Neural cell (in vitro differentiated cells): ENCODE measurements at regions not wholly inside any gene's neighbourhood (a gene's known extent, or its start where the extent isn't known, plus 50 kb on each side); places are given as distances from the start of the nearest gene placed in this dataset.

Experiments used
- H2AFZ ChIP-seq: fragments of 200-600, 300-800 bp; sonication (generic), shearing (Covaris generic); 2 replicates; pipeline ENCODE4 v1.6.0; 2014; ENCODE audit warnings: low read depth, mild to moderate bottlenecking, antibody characterized with exemption, low read length, moderate library complexity
- H3F3A ChIP-seq: fragments of 200-600 bp; shearing (Covaris generic); 2 replicates; pipeline ENCODE4 v1.6.1; 2016; ENCODE audit warnings: mild to moderate bottlenecking, moderate library complexity, mixed read lengths, antibody characterized with exemption, low read length; ENCODE audit not compliant: insufficient read depth, poor library complexity, severe bottlenecking
- H3K27ac ChIP-seq: fragments of 200-600, 300-800 bp; sonication (generic), shearing (Covaris generic); 2 replicates; pipeline ENCODE4 v1.5.1; 2014; ENCODE audit warnings: mild to moderate bottlenecking, low read length, moderate library complexity
- H3K27me3 ChIP-seq: fragments of 300-800, 200-600 bp; sonication (generic), shearing (Covaris generic); 2 replicates; pipeline ENCODE4 v1.6.0; 2014; ENCODE audit warnings: mild to moderate bottlenecking, low read depth, low read length, moderate library complexity; ENCODE audit not compliant: insufficient read depth
- H3K36me3 ChIP-seq: fragments of 300-800, 200-600 bp; sonication (generic), shearing (Covaris generic); 2 replicates; pipeline ENCODE4 v1.5.1; 2014; ENCODE audit warnings: mild to moderate bottlenecking, antibody characterized with exemption, low read length, moderate library complexity; ENCODE audit not compliant: insufficient read depth
- H3K4me2 ChIP-seq: fragments of 300-800, 200-600 bp; sonication (generic), shearing (Covaris generic); 2 replicates; pipeline ENCODE4 v1.6.0; 2014; ENCODE audit warnings: mild to moderate bottlenecking, low read length
- H3K4me3 ChIP-seq: fragments of 300-800, 200-600 bp; sonication (generic), shearing (Covaris generic); 2 replicates; pipeline ENCODE4 v1.5.1; 2014; ENCODE audit warnings: mild to moderate bottlenecking, low read length, moderate library complexity
- H3K79me2 ChIP-seq: fragments of 200-600 bp; shearing (Covaris generic); replicated peaks from 2 replicates; pipeline ENCODE4 v1.6.0; 2014; ENCODE audit warnings: mild to moderate bottlenecking, low read length, moderate library complexity; ENCODE audit not compliant: insufficient read depth
- H3K9ac ChIP-seq: fragments of 300-800, 200-600 bp; sonication (generic), shearing (Covaris generic); 2 replicates; pipeline ENCODE4 v1.6.1; 2016; ENCODE audit warnings: mild to moderate bottlenecking, low read length, mixed read lengths
- H3K9me2 ChIP-seq: fragments of 200-600 bp; shearing (Covaris generic); 2 replicates; pipeline ENCODE4 v1.6.1; 2016; ENCODE audit warnings: mild to moderate bottlenecking, low read length, mixed read lengths; ENCODE audit not compliant: insufficient read depth
- H3K9me3 ChIP-seq: fragments of 200-600, 300-800 bp; sonication (generic), shearing (Covaris generic); 2 replicates; pipeline ENCODE4 v1.6.1; 2016; ENCODE audit warnings: mild to moderate bottlenecking, mixed run types, low read length, moderate library complexity, mixed read lengths
- H4K20me1 ChIP-seq: fragments of 200-600 bp; shearing (Covaris generic); 2 replicates; pipeline ENCODE4 v1.6.1; 2016; ENCODE audit warnings: mild to moderate bottlenecking, mixed run types; ENCODE audit not compliant: insufficient read depth
- EP300 ChIP-seq: fragments of 450-650 bp; conservative IDR thresholded peaks from 2 replicates; pipeline ENCODE4 v1.6.1; 2014; ENCODE audit warnings: antibody characterized with exemption, mild to moderate bottlenecking, moderate library complexity; ENCODE audit not compliant: poor library complexity, severe bottlenecking
- EZH2 ChIP-seq: fragments of 200-600, 300-800 bp; shearing (Covaris generic), sonication (generic); IDR thresholded peaks from 2 replicates; pipeline ENCODE4 v1.6.1; 2014; ENCODE audit warnings: antibody characterized with exemption, low read length, borderline replicate concordance, mild to moderate bottlenecking; ENCODE audit not compliant: insufficient read depth, poor library complexity, severe bottlenecking
- MXI1 ChIP-seq: fragments of 450-650 bp; conservative IDR thresholded peaks from 2 replicates; pipeline ENCODE4 v1.6.1; 2014; ENCODE audit warnings: antibody characterized with exemption, mild to moderate bottlenecking; ENCODE audit not compliant: poor library complexity, severe bottlenecking
- POLR2AphosphoS5 ChIP-seq: IDR thresholded peaks from 2 replicates; pipeline ENCODE4 v1.6.1; 2012
- RAD21 ChIP-seq: fragments of 450-650 bp; conservative IDR thresholded peaks from 2 replicates; pipeline ENCODE4 v1.6.1; 2014; ENCODE audit warnings: antibody characterized with exemption, mild to moderate bottlenecking, moderate library complexity
- SMC3 ChIP-seq: fragments of 450-650 bp; conservative IDR thresholded peaks from 2 replicates; pipeline ENCODE4 v1.6.1; 2014; ENCODE audit warnings: antibody characterized with exemption, mild to moderate bottlenecking, moderate library complexity; ENCODE audit not compliant: poor library complexity
- TAF1 ChIP-seq: IDR thresholded peaks from 2 replicates; pipeline ENCODE4 v1.6.1; 2012; ENCODE audit warnings: low read depth
- TF ChIP-seq, protein P1 (sequence below): IDR thresholded peaks from 2 replicates; pipeline ENCODE4 v1.6.1; 2012; ENCODE audit warnings: borderline replicate concordance
- TF ChIP-seq, protein P2 (sequence below): fragments of 450-650 bp; IDR thresholded peaks from 2 replicates; pipeline ENCODE4 v1.5.1; 2014; ENCODE audit warnings: antibody characterized with exemption, mild to moderate bottlenecking, moderate library complexity; ENCODE audit not compliant: poor library complexity, severe bottlenecking

DNA sequence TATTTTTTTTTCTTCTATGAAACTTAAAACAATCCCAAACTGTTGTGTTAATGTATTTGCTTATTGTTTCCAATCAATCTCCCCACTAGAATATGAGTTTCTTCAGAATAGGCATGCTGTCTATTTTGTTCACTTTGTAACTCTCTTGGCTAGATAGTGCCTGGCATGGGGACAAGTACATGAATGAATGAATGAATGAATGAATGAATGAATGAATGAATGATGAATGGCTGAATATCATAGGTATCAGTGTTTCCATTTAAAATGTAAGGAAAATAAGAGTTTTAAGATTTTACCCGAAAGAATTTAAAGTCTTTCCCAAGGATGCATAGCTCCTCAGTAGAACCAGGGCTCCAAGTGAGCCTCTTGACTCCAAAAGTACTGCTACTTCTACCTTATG, 294.9 kb upstream of the GADL1 start:
- Histone ChIP-seq H4K20me1 (no peaks in the 10 kb centered on the region), H3F3A (no peaks in the 10 kb centered on the region), H3K9me3 (no peaks in the 10 kb centered on the region), H2AFZ (no peak overlapping the region), H3K9ac (no peak overlapping the region), H3K9me2 (no peaks in the 10 kb centered on the region), H3K27ac (no peak overlapping the region), H3K4me3 (no peak overlapping the region), H3K4me2 (no peak overlapping the region), H3K36me3 (no peaks in the 10 kb centered on the region), H3K27me3 (no peaks in the 10 kb centered on the region), H3K79me2 (no peaks in the 10 kb centered on the region)
- TF ChIP-seq SMC3, result no peak
- TF ChIP-seq MXI1, result no peak
- no peak for TF ChIP-seq RAD21
- TF ChIP-seq POLR2AphosphoS5, result no peak
- TF ChIP-seq, protein P1, sequence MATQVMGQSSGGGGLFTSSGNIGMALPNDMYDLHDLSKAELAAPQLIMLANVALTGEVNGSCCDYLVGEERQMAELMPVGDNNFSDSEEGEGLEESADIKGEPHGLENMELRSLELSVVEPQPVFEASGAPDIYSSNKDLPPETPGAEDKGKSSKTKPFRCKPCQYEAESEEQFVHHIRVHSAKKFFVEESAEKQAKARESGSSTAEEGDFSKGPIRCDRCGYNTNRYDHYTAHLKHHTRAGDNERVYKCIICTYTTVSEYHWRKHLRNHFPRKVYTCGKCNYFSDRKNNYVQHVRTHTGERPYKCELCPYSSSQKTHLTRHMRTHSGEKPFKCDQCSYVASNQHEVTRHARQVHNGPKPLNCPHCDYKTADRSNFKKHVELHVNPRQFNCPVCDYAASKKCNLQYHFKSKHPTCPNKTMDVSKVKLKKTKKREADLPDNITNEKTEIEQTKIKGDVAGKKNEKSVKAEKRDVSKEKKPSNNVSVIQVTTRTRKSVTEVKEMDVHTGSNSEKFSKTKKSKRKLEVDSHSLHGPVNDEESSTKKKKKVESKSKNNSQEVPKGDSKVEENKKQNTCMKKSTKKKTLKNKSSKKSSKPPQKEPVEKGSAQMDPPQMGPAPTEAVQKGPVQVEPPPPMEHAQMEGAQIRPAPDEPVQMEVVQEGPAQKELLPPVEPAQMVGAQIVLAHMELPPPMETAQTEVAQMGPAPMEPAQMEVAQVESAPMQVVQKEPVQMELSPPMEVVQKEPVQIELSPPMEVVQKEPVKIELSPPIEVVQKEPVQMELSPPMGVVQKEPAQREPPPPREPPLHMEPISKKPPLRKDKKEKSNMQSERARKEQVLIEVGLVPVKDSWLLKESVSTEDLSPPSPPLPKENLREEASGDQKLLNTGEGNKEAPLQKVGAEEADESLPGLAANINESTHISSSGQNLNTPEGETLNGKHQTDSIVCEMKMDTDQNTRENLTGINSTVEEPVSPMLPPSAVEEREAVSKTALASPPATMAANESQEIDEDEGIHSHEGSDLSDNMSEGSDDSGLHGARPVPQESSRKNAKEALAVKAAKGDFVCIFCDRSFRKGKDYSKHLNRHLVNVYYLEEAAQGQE, result no peak
- no peak for TF ChIP-seq EZH2
- no peak for TF ChIP-seq EP300
- TF ChIP-seq TAF1, result no peak
- TF ChIP-seq, protein P2, sequence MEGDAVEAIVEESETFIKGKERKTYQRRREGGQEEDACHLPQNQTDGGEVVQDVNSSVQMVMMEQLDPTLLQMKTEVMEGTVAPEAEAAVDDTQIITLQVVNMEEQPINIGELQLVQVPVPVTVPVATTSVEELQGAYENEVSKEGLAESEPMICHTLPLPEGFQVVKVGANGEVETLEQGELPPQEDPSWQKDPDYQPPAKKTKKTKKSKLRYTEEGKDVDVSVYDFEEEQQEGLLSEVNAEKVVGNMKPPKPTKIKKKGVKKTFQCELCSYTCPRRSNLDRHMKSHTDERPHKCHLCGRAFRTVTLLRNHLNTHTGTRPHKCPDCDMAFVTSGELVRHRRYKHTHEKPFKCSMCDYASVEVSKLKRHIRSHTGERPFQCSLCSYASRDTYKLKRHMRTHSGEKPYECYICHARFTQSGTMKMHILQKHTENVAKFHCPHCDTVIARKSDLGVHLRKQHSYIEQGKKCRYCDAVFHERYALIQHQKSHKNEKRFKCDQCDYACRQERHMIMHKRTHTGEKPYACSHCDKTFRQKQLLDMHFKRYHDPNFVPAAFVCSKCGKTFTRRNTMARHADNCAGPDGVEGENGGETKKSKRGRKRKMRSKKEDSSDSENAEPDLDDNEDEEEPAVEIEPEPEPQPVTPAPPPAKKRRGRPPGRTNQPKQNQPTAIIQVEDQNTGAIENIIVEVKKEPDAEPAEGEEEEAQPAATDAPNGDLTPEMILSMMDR, result no peak

DNA sequence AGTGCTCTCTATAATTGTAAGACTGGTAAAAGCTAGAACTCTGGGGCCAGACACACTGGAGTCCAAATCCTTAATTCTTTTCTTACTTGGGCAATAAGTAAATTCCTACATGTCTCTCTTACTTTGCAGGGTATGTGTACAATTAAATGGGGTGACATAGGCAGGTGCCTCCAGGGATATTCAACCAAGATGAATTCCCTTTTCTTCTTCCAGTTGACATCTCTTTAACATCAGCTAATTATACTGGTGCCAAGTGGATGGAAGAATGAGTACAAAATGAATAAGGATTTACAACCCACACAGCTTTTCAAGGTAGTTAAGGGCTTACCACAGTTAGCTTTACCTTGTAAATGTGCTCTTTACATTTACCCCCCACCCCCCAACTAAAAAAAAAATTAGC, 295.5 kb upstream of the GADL1 start:
- Histone ChIP-seq H3K27me3 (no peaks in the 10 kb centered on the region), H3K36me3 (no peaks in the 10 kb centered on the region), H3K9me3 (no peaks in the 10 kb centered on the region), H3K9me2 (no peaks in the 10 kb centered on the region), H4K20me1 (no peaks in the 10 kb centered on the region), H3K4me2 (no peak overlapping the region), H3K9ac (no peak overlapping the region), H2AFZ (no peak overlapping the region), H3K4me3 (no peak overlapping the region), H3K79me2 (no peaks in the 10 kb centered on the region), H3F3A (no peaks in the 10 kb centered on the region), H3K27ac (no peak overlapping the region)
- TF ChIP-seq EP300, result no peak
- TF ChIP-seq EZH2, result no peak
- TF ChIP-seq TAF1, result no peak
- TF ChIP-seq, protein P1, result no peak
- no peak for TF ChIP-seq MXI1
- TF ChIP-seq, protein P2, result no peak
- TF ChIP-seq POLR2AphosphoS5, result no peak
- TF ChIP-seq SMC3, result no peak
- TF ChIP-seq RAD21, result no peak
